Gastrocnemius medialis (tissue), 4 donors: ENCODE measurements at regions not wholly inside any gene's neighbourhood (a gene's known extent, or its start where the extent isn't known, plus 50 kb on each side); places are given as distances from the start of the nearest gene placed in this dataset.

Experiments
- CTCF ChIP-seq, 5 experiments: fragments of 450-650 bp in 3 of 5; fragments of 200-600 bp in 2 of 5; sonication (generic) in 2 of 5; IDR thresholded peaks in 4 of 5; conservative IDR thresholded peaks in 1 of 5; 1 replicate in 4 of 5; 2 replicates in 1 of 5; pipeline ENCODE4 v1.5.1; 2016 to 2019; ENCODE audit warnings: antibody characterized with exemption in 5 of 5, mild to moderate bottlenecking in 3 of 5, moderate library complexity in 3 of 5
- POLR2A ChIP-seq, 2 donors: fragments of 450-650 bp; IDR thresholded peaks; one replicate each; pipeline ENCODE4 v1.6.1; 2017; ENCODE audit warnings: antibody characterized with exemption in 2 of 2, mild to moderate bottlenecking in 2 of 2, moderate library complexity in 2 of 2

- TF ChIP-seq CTCF (IDR thresholded peaks at IDR 0.05 in 4 of 5, conservative IDR thresholded peaks at IDR 0.05 in 1 of 5) = no peak
- TF ChIP-seq POLR2A (IDR thresholded peaks at IDR 0.05) = no peak
Measured at GRCh38 chr6:130765181-130765727, 62.0 kb upstream of the SMLR1 start.
